Smooth muscle cell (in vitro differentiated cells): ENCODE measurements at regions not wholly inside any gene's neighbourhood (a gene's known extent, or its start where the extent isn't known, plus 50 kb on each side); places are given as distances from the start of the nearest gene placed in this dataset.

Experiments
- DNase-seq: peaks from one replicate; lab custom pipeline; 2025; ENCODE audit not compliant: unreplicated experiment; lab: John Stamatoyannopoulos, UW
- H2AFZ ChIP-seq: fragments of 200-600 bp; sonication (generic); 2 replicates; pipeline ENCODE4 v1.6.0; 2016; ENCODE audit warnings: antibody characterized with exemption, low read depth, mild to moderate bottlenecking
- H3F3A ChIP-seq: fragments of 200-600 bp; sonication (generic); 2 replicates; pipeline ENCODE4 v1.6.0; 2017; ENCODE audit warnings: antibody characterized with exemption, low read depth
- H3K27ac ChIP-seq: fragments of 200-600 bp; sonication (generic); 2 replicates; pipeline ENCODE4 v1.5.1; 2016; ENCODE audit warnings: low read depth, mild to moderate bottlenecking
- H3K27me3 ChIP-seq: fragments of 200-600 bp; sonication (generic); 2 replicates; pipeline ENCODE4 v1.6.1; 2016; ENCODE audit warnings: low read depth, mild to moderate bottlenecking
- H3K36me3 ChIP-seq: fragments of 200-600 bp; sonication (generic); 2 replicates; pipeline ENCODE4 v1.5.1; 2016; ENCODE audit warnings: low read depth
- H3K4me1 ChIP-seq: fragments of 200-600 bp; sonication (generic); 2 replicates; pipeline ENCODE4 v1.5.1; 2016; ENCODE audit warnings: low read depth
- H3K4me2 ChIP-seq: fragments of 200-600 bp; sonication (generic); 2 replicates; pipeline ENCODE4 v1.6.0; 2016; ENCODE audit warnings: mild to moderate bottlenecking
- H3K4me3 ChIP-seq: fragments of 200-600 bp; sonication (generic); 2 replicates; pipeline ENCODE4 v1.5.1; 2016; ENCODE audit warnings: mild to moderate bottlenecking
- H3K79me2 ChIP-seq: fragments of 200-600 bp; sonication (generic); 2 replicates; pipeline ENCODE4 v1.6.0; 2016; ENCODE audit warnings: low read depth, mild to moderate bottlenecking
- H3K9ac ChIP-seq: fragments of 200-600 bp; sonication (generic); 2 replicates; pipeline ENCODE4 v1.6.0; 2016; ENCODE audit warnings: low read depth
- H3K9me3 ChIP-seq: fragments of 200-600 bp; sonication (generic); replicated peaks from 2 replicates; pipeline ENCODE4 v1.5.1; 2016; ENCODE audit warnings: low read depth
- H4K20me1 ChIP-seq: fragments of 200-600 bp; sonication (generic); 2 replicates; pipeline ENCODE4 v1.6.0; 2016; ENCODE audit warnings: low read depth
- WGBS: methylation state at CpG from one replicate; pipeline ENCODE4 v1.1.7; 2016; ENCODE audit warnings: low lambda C conversion rate; 5-methylcytosine and 5-hydroxymethylcytosine counted together
- TF ChIP-seq, protein P1 (sequence below): fragments of 200-600 bp; sonication (generic); IDR thresholded peaks from 2 replicates; pipeline ENCODE4 v1.5.1; 2017; ENCODE audit warnings: borderline replicate concordance, mild to moderate bottlenecking, antibody characterized with exemption; ENCODE audit not compliant: insufficient read depth, poor library complexity, severe bottlenecking

DNA sequence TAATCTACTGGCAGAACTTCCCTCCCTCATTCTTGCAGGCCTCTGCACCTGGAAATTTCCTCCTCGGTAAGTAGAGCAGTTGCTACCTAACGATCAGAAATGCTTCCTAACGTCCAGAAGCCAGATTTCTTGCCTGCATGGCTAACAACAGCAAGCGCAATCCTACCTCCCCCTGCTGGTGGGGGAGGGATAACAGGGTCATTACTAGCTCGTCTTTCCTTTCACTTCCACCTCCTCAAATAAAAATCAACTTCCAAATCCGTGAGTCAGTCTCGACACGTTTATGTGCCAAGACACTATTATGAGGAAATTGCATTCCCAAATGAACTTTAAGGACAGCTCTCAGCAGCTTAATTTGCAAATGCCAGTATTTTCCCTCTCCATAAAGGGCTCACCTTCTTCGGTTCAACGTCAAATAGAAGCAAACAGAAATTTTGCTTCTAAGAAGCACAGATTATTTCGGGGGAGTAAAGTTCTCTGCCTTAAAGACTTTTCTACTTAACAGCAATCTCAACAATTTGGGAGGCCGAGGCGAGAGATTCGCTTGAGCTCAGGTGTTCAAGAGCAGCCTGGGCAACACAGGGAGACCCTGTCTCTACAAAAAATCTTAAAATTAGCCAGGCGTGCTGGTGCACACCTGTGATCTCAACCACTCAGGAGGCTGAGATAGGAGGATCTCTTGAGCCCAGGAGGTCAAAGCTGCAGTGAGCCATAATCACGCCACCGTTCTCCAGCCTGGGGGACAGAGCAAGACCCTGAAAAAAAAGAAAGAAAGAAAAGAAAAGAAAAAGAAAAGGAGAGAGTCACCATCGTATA lies 188.6 kb upstream of the PSMD7 start:
- Histone ChIP-seq H4K20me1 (no peaks in the 10 kb centered on the region), H3K4me1 (peaks cover 3% of the 10 kb centered on the region), H3K4me2 (peak overlapping the region; percentile 55), H3K36me3 (no peaks in the 10 kb centered on the region), H3K27me3 (peaks cover under 1% of the 10 kb centered on the region), H3K4me3 (peak overlapping the region; percentile 25), H3K79me2 (no peaks in the 10 kb centered on the region), H3K9me3 (no peaks in the 10 kb centered on the region), H3K27ac (no peak overlapping the region), H3F3A (no peaks in the 10 kb centered on the region), H2AFZ (no peak overlapping the region), H3K9ac (no peak overlapping the region)
- WGBS: 56% methylated on average over 18 of the region's 18 CpGs
- TF ChIP-seq, protein P1, sequence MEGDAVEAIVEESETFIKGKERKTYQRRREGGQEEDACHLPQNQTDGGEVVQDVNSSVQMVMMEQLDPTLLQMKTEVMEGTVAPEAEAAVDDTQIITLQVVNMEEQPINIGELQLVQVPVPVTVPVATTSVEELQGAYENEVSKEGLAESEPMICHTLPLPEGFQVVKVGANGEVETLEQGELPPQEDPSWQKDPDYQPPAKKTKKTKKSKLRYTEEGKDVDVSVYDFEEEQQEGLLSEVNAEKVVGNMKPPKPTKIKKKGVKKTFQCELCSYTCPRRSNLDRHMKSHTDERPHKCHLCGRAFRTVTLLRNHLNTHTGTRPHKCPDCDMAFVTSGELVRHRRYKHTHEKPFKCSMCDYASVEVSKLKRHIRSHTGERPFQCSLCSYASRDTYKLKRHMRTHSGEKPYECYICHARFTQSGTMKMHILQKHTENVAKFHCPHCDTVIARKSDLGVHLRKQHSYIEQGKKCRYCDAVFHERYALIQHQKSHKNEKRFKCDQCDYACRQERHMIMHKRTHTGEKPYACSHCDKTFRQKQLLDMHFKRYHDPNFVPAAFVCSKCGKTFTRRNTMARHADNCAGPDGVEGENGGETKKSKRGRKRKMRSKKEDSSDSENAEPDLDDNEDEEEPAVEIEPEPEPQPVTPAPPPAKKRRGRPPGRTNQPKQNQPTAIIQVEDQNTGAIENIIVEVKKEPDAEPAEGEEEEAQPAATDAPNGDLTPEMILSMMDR: peak; percentile 45
- no peak for DNase-seq

DNA sequence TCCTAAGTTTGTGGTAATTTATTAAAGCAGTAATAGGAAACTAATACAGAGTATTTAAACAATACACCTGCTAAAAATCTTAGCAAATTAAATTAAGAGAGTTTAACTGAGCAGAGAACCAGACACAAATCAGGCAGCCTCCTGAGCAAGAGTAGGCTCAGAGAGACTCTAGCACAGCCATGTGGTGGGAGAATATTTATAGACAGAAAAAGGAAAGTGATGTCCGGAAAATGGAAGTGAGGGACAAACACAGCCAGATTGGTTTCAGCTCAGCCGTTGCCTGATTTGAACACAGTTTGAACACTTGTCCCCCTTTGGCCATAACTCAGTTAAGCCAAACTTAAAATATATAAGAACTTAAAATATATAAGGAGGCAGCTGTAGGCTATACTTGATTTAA lies 192.6 kb upstream of the PSMD7 start:
- Histone ChIP-seq H3K27ac (no peak overlapping the region), H3K79me2 (no peaks in the 10 kb centered on the region), H3K4me2 (no peak overlapping the region), H3K36me3 (no peaks in the 10 kb centered on the region), H3K27me3 (peaks cover 24% of the 10 kb centered on the region), H3F3A (no peaks in the 10 kb centered on the region), H3K9me3 (no peaks in the 10 kb centered on the region), H4K20me1 (no peaks in the 10 kb centered on the region), H3K9ac (no peak overlapping the region), H2AFZ (no peak overlapping the region), H3K4me3 (no peak overlapping the region), H3K4me1 (peaks cover 24% of the 10 kb centered on the region)
- no peak for DNase-seq
- TF ChIP-seq, protein P1: no peak
- WGBS: 69% methylated on average over 2 of the region's 2 CpGs

DNA sequence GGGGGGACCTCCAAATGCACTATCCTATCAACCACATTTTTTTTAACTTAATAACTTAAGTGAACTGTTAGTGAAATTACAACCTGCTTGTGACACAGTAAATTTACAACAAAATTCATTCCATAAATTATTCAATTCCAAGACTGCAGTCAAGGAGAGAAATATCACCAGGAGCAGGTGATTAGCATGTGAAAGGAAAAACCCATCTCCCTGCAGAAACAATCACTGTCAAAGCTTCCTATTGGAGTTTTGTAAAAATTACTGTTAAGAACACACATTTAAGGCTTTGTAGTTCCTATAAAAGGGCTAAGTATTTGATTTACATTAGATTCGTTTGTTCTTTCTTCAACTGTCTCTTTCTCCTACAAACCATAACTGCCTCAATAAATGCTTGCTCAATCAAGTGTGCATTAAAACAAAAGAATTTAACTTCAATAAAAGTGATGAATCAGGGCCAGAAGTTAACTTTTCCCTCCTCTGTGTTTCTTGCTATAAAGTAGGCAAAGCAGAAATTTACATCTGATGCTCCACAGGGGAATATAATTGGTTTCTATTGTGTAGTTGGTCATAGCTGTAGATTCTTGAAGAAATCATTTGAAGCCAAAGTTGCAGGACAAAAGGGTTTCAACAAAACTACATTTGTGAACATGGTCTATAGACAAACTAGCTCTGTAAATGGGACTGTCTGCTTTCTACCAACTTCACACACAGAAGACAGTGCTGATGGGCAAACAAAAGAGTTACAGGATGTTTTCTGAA lies 195.1 kb upstream of the PSMD7 start:
- TF ChIP-seq, protein P1: no peak
- 19% methylated on average over 1 of the region's 1 CpG for WGBS

More for the DNA sequence above, 195.1 kb upstream of the PSMD7 start:
- no peaks in the 10 kb centered on the region for H3K79me2 ChIP-seq
- H2AFZ ChIP-seq: no peak overlapping the region
- DNase-seq: no peak
- H3K4me2 ChIP-seq: no peak overlapping the region
- no peak overlapping the region for H3K27ac ChIP-seq
- no peak overlapping the region for H3K4me3 ChIP-seq
- H3F3A ChIP-seq: no peaks in the 10 kb centered on the region
- H3K9me3 ChIP-seq: no peaks in the 10 kb centered on the region
- no peaks in the 10 kb centered on the region for H4K20me1 ChIP-seq
- H3K4me1 ChIP-seq: peaks cover 22% of the 10 kb centered on the region
- no peaks in the 10 kb centered on the region for H3K36me3 ChIP-seq
- peaks cover 24% of the 10 kb centered on the region for H3K27me3 ChIP-seq
- H3K9ac ChIP-seq: no peak overlapping the region
